AG04450 (cell line): ENCODE measurements at regions not wholly inside any gene's neighbourhood (a gene's known extent, or its start where the extent isn't known, plus 50 kb on each side); places are given as distances from the start of the nearest gene placed in this dataset.
"Not testable (repeated sequence)": the region's sequence is repeated elsewhere in the genome, so short reads cannot be mapped to it uniquely, and the experiment has no call there.

ENCODE experiments used
- CTCF ChIA-PET: fragments of 300-600, 350-600 bp; formaldehyde crosslinking; extraction: SDS; loops from one replicate; lab custom pipeline; 2022; ENCODE audit warnings: antibody characterized with exemption, inconsistent platforms; lab: Charles Lee
- POLR2A ChIA-PET: fragments of 350-600 bp; formaldehyde crosslinking; extraction: SDS; loops from one replicate; lab custom pipeline; 2021; ENCODE audit warnings: antibody characterized with exemption, inconsistent platforms; lab: Yijun Ruan, JAX
- DNase-seq: peaks from one replicate; pipeline ENCODE4 v3.0.0-alpha.2; 2011; ENCODE audit warnings: low read depth, low spot score
- H3K27ac ChIP-seq: one replicate; pipeline ENCODE4 v1.5.1; 2012; ENCODE audit warnings: low read depth, low read length, control low read depth
- H3K27me3 ChIP-seq: one replicate; pipeline ENCODE4 v1.6.0; 2012; ENCODE audit warnings: low read length; ENCODE audit not compliant: control insufficient read depth, insufficient read depth
- H3K4me3 ChIP-seq: 2 replicates; pipeline ENCODE4 v1.5.1; 2011; ENCODE audit warnings: mild to moderate bottlenecking, low read depth, low read length, control low read depth
- H3K9me3 ChIP-seq: 2 replicates; pipeline ENCODE4 v1.5.1; 2012; ENCODE audit warnings: low read length; ENCODE audit not compliant: control insufficient read depth, insufficient read depth
- CTCF ChIP-seq: IDR thresholded peaks from 2 replicates; pipeline ENCODE4 v1.5.1; 2011; ENCODE audit warnings: low read depth, low read length, control low read depth, inconsistent platforms

- Histone ChIP-seq H3K27me3 (peaks cover 5% of the 10 kb centered on the region), H3K27ac (no peak overlapping the region), H3K9me3 (no peaks in the 10 kb centered on the region), H3K4me3 (no peak overlapping the region)
- POLR2A ChIA-PET, result interaction anchor here (0.6 kb wide), 1 partner anchor 91 kb away, joined by 11 read pairs; no protein-coding TSS in a partner anchor
- TF ChIP-seq CTCF, result no peak
- CTCF ChIA-PET, result interaction anchor here (0.7 to 2.5 kb wide), 2 partner anchors 18 to 28 kb away, joined by 6 to 16 read pairs; no protein-coding TSS in a partner anchor
- DNase-seq, result no peak
Observed at GRCh38 chr15:50857763-50858162, 50.7 kb upstream of the AP4E1 start.

- DNase-seq, result no peak
- CTCF ChIA-PET, result no interaction called here
- no peak overlapping the region for H3K4me3 ChIP-seq
- TF ChIP-seq CTCF, result no peak
- no peaks in the 10 kb centered on the region for H3K9me3 ChIP-seq
- H3K27me3 ChIP-seq, result peaks cover 5% of the 10 kb centered on the region
- POLR2A ChIA-PET, result no interaction called here
- no peak overlapping the region for H3K27ac ChIP-seq
Observed at GRCh38 chr15:50854601-50855490, 53.6 kb upstream of the AP4E1 start.

- ChIA-PET CTCF (no interaction called here), POLR2A (no interaction called here)
- no peak for DNase-seq
- no peak overlapping the region for H3K4me3 ChIP-seq
- no peak overlapping the region for H3K27ac ChIP-seq
- H3K9me3 ChIP-seq, result no peaks in the 10 kb centered on the region
- H3K27me3 ChIP-seq, result no peaks in the 10 kb centered on the region
- no peak for TF ChIP-seq CTCF
Observed at GRCh38 chr15:50850003-50850402, 58.5 kb upstream of the AP4E1 start.

GRCh38 chr15:50848349-50848748 lies 60.1 kb upstream of the AP4E1 start:
- POLR2A ChIA-PET, result no interaction called here

GRCh38 chr15:50845181-50845580 lies 63.3 kb upstream of the AP4E1 start:
- H3K9me3 ChIP-seq, CTCF ChIA-PET, DNase-seq, POLR2A ChIA-PET, H3K4me3 ChIP-seq, H3K27ac ChIP-seq, H3K27me3 ChIP-seq: not testable (repeated sequence)

More at GRCh38 chr15:50848349-50848748, 60.1 kb upstream of the AP4E1 start:
- Histone ChIP-seq H3K4me3 (no peak overlapping the region), H3K27ac (no peak overlapping the region), H3K27me3 (no peaks in the 10 kb centered on the region), H3K9me3 (no peaks in the 10 kb centered on the region)
- CTCF ChIA-PET, result interaction anchor here (0.9 kb wide), 1 partner anchor 74 kb away, joined by 4 read pairs; no protein-coding TSS in a partner anchor
- DNase-seq, result no peak
- TF ChIP-seq CTCF, result no peak
